ENCODE measurements at regions not wholly inside any gene's neighbourhood (a gene's known extent, or its start where the extent isn't known, plus 50 kb on each side); places are given as distances from the start of the nearest gene placed in this dataset.

GRCh38 chr15:39362821-39363561, 217.9 kb upstream of the THBS1 start:
- DNase-seq (ENCODE audit: low read depth in 1 of 2, low spot score in 1 of 2): no peak
- ATAC-seq: no peak
- Histone ChIP-seq H3K4me2 (peak overlapping the region; percentile 34; the same call in 1 of the 3 replicates), H3K4me3 (no peak overlapping the region), H3K4me1 (peaks cover 37% of the 10 kb centered on the region), H3K27ac (peak overlapping the region; percentile 47 to 49; a peak in 2 of 6 replicates), H3K9me3 (no peaks in the 10 kb centered on the region)
- POLR2A ChIA-PET: no interaction called here
- 89% methylated on average over 8 of the region's 8 CpGs for WGBS (ENCODE audit: missing lambda C conversion rate)
- no peak for TF ChIP-seq CHD4 (IDR thresholded peaks at IDR 0.05; ENCODE audit: borderline replicate concordance)
- TF ChIP-seq KDM5A (IDR thresholded peaks at IDR 0.05): no peak
- TF ChIP-seq ZSCAN20 (CRISPR knock-in tag; IDR thresholded peaks at IDR 0.05): no peak
- no peak for TF ChIP-seq FOXS1 (CRISPR knock-in tag; IDR thresholded peaks at IDR 0.05)
- CTCF ChIA-PET: interaction anchor here (1.0 kb wide), 1 partner anchor 9 kb away, joined by 3 read pairs; no protein-coding TSS in a partner anchor
- FAIRE-seq: no peak

- no peak for TF ChIP-seq SREBF2 (IDR thresholded peaks at IDR 0.05)
- WGBS (ENCODE audit: missing lambda C conversion rate): 43% methylated on average over 5 of the region's 5 CpGs
- DNase-seq (ENCODE audit: low read depth in 1 of 2, low spot score in 1 of 2): no peak
- no peak overlapping the region for H3K4me3 ChIP-seq
- no peak for FAIRE-seq
- ChIA-PET CTCF (interaction anchor here (1.0 kb wide), 1 partner anchor 8 kb away, joined by 3 read pairs; no protein-coding TSS in a partner anchor), POLR2A (no interaction called here)
- H3K9me3 ChIP-seq: no peaks in the 10 kb centered on the region
- peaks cover 33% of the 10 kb centered on the region for H3K4me1 ChIP-seq
- peak overlapping the region; percentile 47 to 49; a peak in 2 of 6 replicates for H3K27ac ChIP-seq
- peak overlapping the region; percentile 34; the same call in 2 of the 3 replicates for H3K4me2 ChIP-seq
- no peak for ATAC-seq
Measured at GRCh38 chr15:39363761-39364586, 216.9 kb upstream of the THBS1 start.

GRCh38 chr15:39364721-39365120, 216.2 kb upstream of the THBS1 start:
- Histone ChIP-seq H3K4me2 (no peak overlapping the region; the same call in 2 of the 3 replicates), H3K9me3 (no peaks in the 10 kb centered on the region), H3K4me1 (peaks cover 32% of the 10 kb centered on the region), H3K4me3 (no peak overlapping the region), H3K27ac (peak overlapping the region in 1 of 2 experiments; percentile 17; a peak in 1 of 6 replicates)
- POLR2A ChIA-PET: no interaction called here
- DNase-seq (ENCODE audit: low read depth in 1 of 2, low spot score in 1 of 2): no peak
- FAIRE-seq: no peak
- CTCF ChIA-PET: no interaction called here
- no peak for ATAC-seq
- TF ChIP-seq JUNB (IDR thresholded peaks at IDR 0.05): no peak
- TF ChIP-seq ZC3H11A (IDR thresholded peaks at IDR 0.05): no peak
- no peak for TF ChIP-seq BHLHE40 (IDR thresholded peaks at IDR 0.05; ENCODE audit: low read depth, low read length)
- no peak for TF ChIP-seq ELK1 (IDR thresholded peaks at IDR 0.05; ENCODE audit: low read depth, low read length)
- no peak for TF ChIP-seq JUN (IDR thresholded peaks at IDR 0.05)
- no peak for TF ChIP-seq REST (IDR thresholded peaks at IDR 0.05)
- TF ChIP-seq ATOH8 (CRISPR knock-in tag; IDR thresholded peaks at IDR 0.05; ENCODE audit: low read depth): no peak
- TF ChIP-seq USF2 (IDR thresholded peaks at IDR 0.05): no peak
- no peak for TF ChIP-seq POLR2AphosphoS2 (conservative IDR thresholded peaks at IDR 0.05; ENCODE audit: low read length)
- no peak for TF ChIP-seq NR3C1 (IDR thresholded peaks at IDR 0.05)
- TF ChIP-seq FOSB (CRISPR knock-in tag; IDR thresholded peaks at IDR 0.05): no peak
- no peak for TF ChIP-seq FOXS1 (CRISPR knock-in tag; IDR thresholded peaks at IDR 0.05)
- TF ChIP-seq CBX2 (IDR thresholded peaks at IDR 0.05; ENCODE audit: borderline replicate concordance, low read depth): no peak
- no peak for TF ChIP-seq CHD2 (IDR thresholded peaks at IDR 0.05; ENCODE audit: low read length, partially characterized antibody)
- TF ChIP-seq EHF (CRISPR knock-in tag; IDR thresholded peaks at IDR 0.05): no peak
- TF ChIP-seq RAD21 (conservative IDR thresholded peaks at IDR 0.05 in 1 of 2, IDR thresholded peaks at IDR 0.05 in 1 of 2): no peak
- no peak for TF ChIP-seq RARB (CRISPR knock-in tag; IDR thresholded peaks at IDR 0.05)
- TF ChIP-seq HMGXB4 (CRISPR knock-in tag; IDR thresholded peaks at IDR 0.05; ENCODE audit: borderline replicate concordance): no peak
- WGBS (ENCODE audit: missing lambda C conversion rate): 58% methylated on average over 1 of the region's 1 CpG

All from A549 (cell line).